BJ (cell line): ENCODE measurements at regions not wholly inside any gene's neighbourhood (a gene's known extent, or its start where the extent isn't known, plus 50 kb on each side); places are given as distances from the start of the nearest gene placed in this dataset.
"Not testable (repeated sequence)": the region's sequence is repeated elsewhere in the genome, so short reads cannot be mapped to it uniquely, and the experiment has no call there.

ENCODE experiments used
- CTCF ChIA-PET: fragments of 350-600 bp; formaldehyde crosslinking; extraction: SDS; loops from one replicate; lab custom pipeline; 2021; ENCODE audit warnings: antibody characterized with exemption, inconsistent platforms; lab: Yijun Ruan, JAX
- POLR2A ChIA-PET: fragments of 300-600 bp; sonication (Branson Sonifier 250); formaldehyde crosslinking; extraction: SDS; loops from one replicate; lab custom pipeline; 2021; ENCODE audit warnings: antibody characterized with exemption; lab: Charles Lee
- DNase-seq: peaks from one replicate; pipeline ENCODE4 v3.0.0-alpha.2; 2011; ENCODE audit warnings: low read depth
- H3K27me3 ChIP-seq: 2 replicates; pipeline ENCODE4 v1.6.0; 2011; ENCODE audit warnings: low read length; ENCODE audit not compliant: control insufficient read depth, insufficient read depth
- H3K36me3 ChIP-seq: 2 replicates; pipeline ENCODE4 v1.5.1; 2011; ENCODE audit warnings: low read length; ENCODE audit not compliant: control insufficient read depth, insufficient read depth
- H3K4me3 ChIP-seq: 2 replicates; pipeline ENCODE4 v1.5.1; 2011; ENCODE audit warnings: low read depth, mild to moderate bottlenecking, control low read depth, low read length
- CTCF ChIP-seq: IDR thresholded peaks from 2 replicates; pipeline ENCODE4 v1.5.1; 2011; ENCODE audit warnings: low read depth, mild to moderate bottlenecking, control low read depth, inconsistent platforms, low read length, moderate library complexity; ENCODE audit not compliant: insufficient read depth

- POLR2A ChIA-PET, result no interaction called here
- no peaks in the 10 kb centered on the region for H3K27me3 ChIP-seq
- no peak for DNase-seq
- no peak for TF ChIP-seq CTCF
- H3K36me3 ChIP-seq, result no peaks in the 10 kb centered on the region
- CTCF ChIA-PET, result no interaction called here
- no peak overlapping the region for H3K4me3 ChIP-seq
Measured at GRCh38 chr9:106039151-106039935, 345.0 kb downstream of the TMEM38B start.

- H3K36me3 ChIP-seq, CTCF ChIA-PET, POLR2A ChIA-PET, DNase-seq, H3K4me3 ChIP-seq, H3K27me3 ChIP-seq: not testable (repeated sequence)
Measured at GRCh38 chr9:106041920-106042319, 347.6 kb downstream of the TMEM38B start.

- Histone ChIP-seq H3K4me3 (no peak overlapping the region), H3K27me3 (no peaks in the 10 kb centered on the region), H3K36me3 (no peaks in the 10 kb centered on the region)
- ChIA-PET CTCF (no interaction called here), POLR2A (no interaction called here)
- no peak for DNase-seq
- no peak for TF ChIP-seq CTCF
Measured at GRCh38 chr9:106051545-106051944, 357.2 kb downstream of the TMEM38B start.

DNA sequence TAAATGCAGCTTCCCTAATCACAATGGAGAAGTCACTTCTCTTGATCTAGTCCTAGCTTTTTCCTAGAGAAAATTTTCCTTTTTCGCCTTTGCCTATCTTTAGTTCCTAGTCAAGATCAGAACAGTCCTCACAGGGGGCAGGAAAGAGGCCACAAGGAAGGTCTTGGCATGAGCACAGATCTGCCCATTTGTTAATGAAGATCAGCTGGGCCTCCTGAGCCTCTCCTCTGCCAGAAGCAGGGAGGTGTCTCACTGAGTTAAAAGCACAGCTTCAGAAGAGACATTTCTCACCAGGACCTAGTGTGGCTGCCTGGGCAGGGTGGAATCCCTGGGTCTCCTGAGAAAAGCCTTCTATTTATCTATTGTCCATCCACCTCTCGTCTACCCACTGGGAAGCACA, 357.8 kb downstream of the TMEM38B start:
- no peak for DNase-seq
- Histone ChIP-seq H3K27me3 (no peaks in the 10 kb centered on the region), H3K36me3 (no peaks in the 10 kb centered on the region), H3K4me3 (no peak overlapping the region)
- ChIA-PET POLR2A (no interaction called here), CTCF (no interaction called here)
- TF ChIP-seq CTCF, result no peak

DNA sequence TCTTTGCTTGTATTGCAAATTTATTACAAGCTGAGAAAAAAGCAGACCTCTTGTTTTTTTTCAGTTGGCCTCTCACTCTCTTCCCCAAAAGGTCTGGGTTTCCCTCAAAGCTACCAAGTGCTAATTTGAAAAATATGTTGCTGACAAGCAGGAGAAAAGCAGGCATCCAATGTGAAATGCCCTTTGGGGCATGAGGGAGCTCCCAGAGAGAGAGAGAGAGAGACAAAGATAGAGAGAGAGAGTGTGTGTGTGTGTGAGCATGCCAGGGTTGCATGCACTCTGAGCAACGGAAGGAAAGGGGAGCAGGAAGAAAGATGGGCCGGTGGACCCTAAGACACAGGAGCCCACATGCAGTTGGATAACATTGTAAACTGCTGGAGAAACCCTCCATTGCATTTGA, 358.4 kb downstream of the TMEM38B start:
- CTCF ChIA-PET, result no interaction called here
- POLR2A ChIA-PET, result no interaction called here
- DNase-seq, result no peak
- no peak overlapping the region for H3K4me3 ChIP-seq
- TF ChIP-seq CTCF, result no peak
- no peaks in the 10 kb centered on the region for H3K36me3 ChIP-seq
- no peaks in the 10 kb centered on the region for H3K27me3 ChIP-seq

GRCh38 chr9:106056328-106056727, 362.0 kb downstream of the TMEM38B start:
- ChIA-PET POLR2A (no interaction called here), CTCF (no interaction called here)
- no peak for DNase-seq
- Histone ChIP-seq H3K4me3 (no peak overlapping the region), H3K27me3 (no peaks in the 10 kb centered on the region), H3K36me3 (no peaks in the 10 kb centered on the region)
- no peak for TF ChIP-seq CTCF
